GM12872 (cell line): ENCODE measurements at regions not wholly inside any gene's neighbourhood (a gene's known extent, or its start where the extent isn't known, plus 50 kb on each side); places are given as distances from the start of the nearest gene placed in this dataset.

Experiments used
- TF ChIP-seq, protein P1 (sequence below): IDR thresholded peaks from 3 replicates; pipeline ENCODE4 v1.5.1; 2011; ENCODE audit warnings: low read depth, mild to moderate bottlenecking, low read length, moderate library complexity; ENCODE audit not compliant: insufficient read depth

DNA sequence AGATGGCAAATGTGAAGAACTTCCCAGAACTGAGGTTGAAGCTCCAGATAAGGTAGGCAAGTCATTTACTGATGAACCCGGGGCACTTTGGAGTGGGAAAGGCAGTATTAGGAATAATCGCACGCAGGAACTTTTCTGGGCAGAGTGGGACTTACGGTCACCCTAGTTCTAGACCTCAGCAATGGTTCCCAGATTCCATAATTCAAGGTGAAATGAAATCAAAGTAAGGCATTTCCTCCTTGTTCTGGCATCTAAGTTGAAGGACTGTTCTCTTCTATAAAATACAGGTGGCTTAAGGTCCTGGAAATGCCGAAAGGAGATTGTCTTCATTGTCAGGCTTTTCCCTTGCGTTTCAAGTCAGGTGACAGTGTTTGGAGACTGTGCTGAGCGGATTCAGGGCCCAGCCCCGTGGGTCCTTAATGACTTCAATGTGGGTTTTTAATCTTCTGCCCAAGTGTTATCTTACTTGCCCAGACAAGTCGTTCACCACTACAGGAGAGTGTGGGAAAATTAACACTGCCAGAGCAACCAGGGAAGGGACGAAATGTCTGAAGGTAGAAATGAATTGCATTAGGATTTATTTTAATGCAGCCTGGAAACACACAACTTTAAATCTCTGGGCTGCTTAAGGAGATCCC, 52.1 kb upstream of the STOX2 start:
- TF ChIP-seq, protein P1, sequence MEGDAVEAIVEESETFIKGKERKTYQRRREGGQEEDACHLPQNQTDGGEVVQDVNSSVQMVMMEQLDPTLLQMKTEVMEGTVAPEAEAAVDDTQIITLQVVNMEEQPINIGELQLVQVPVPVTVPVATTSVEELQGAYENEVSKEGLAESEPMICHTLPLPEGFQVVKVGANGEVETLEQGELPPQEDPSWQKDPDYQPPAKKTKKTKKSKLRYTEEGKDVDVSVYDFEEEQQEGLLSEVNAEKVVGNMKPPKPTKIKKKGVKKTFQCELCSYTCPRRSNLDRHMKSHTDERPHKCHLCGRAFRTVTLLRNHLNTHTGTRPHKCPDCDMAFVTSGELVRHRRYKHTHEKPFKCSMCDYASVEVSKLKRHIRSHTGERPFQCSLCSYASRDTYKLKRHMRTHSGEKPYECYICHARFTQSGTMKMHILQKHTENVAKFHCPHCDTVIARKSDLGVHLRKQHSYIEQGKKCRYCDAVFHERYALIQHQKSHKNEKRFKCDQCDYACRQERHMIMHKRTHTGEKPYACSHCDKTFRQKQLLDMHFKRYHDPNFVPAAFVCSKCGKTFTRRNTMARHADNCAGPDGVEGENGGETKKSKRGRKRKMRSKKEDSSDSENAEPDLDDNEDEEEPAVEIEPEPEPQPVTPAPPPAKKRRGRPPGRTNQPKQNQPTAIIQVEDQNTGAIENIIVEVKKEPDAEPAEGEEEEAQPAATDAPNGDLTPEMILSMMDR: no peak

DNA sequence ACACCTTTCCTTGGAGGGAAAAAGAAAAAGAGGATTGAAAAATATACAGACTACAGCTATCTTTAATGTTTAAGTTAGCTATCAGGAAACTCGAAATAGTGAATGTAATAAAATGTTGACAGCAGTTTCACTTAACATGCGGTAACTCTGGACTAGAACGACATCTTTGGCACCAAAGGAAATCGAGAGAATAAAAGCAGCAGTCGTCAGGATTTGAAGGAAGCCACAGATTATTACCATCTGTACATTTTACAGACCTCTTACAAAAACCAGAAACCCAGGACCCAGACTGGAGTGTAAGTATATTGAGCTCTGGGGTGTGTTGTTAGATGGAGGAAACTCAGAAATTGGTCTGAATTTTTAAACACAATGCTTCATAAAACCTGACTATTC, 51.6 kb upstream of the STOX2 start:
- TF ChIP-seq, protein P1: no peak
